ENCODE measurements at regions not wholly inside any gene's neighbourhood (a gene's known extent, or its start where the extent isn't known, plus 50 kb on each side); places are given as distances from the start of the nearest gene placed in this dataset.

GRCh38 chr4:149120331-149121022, 678.3 kb upstream of the NR3C2 start:
- TF ChIP-seq ZNF274 (IDR thresholded peaks at IDR 0.05; ENCODE audit: low read depth, low read length) (no peak), YY1 (IDR thresholded peaks at IDR 0.05; ENCODE audit: insufficient read depth, insufficient read length) (no peak), SUZ12 (IDR thresholded peaks at IDR 0.05; ENCODE audit: extremely low read depth, insufficient read depth, insufficient read length) (no peak)

Measured in NT2/D1 (cell line).